ENCODE measurements at regions not wholly inside any gene's neighbourhood (a gene's known extent, or its start where the extent isn't known, plus 50 kb on each side); places are given as distances from the start of the nearest gene placed in this dataset.

GRCh38 chr1:172851077-172851476, 192.2 kb downstream of the FASLG start:
- no peak for TF ChIP-seq TARDBP (IDR thresholded peaks at IDR 0.05)
- TF ChIP-seq SP1 (IDR thresholded peaks at IDR 0.05) = no peak
- no peak for TF ChIP-seq CTBP1 (IDR thresholded peaks at IDR 0.05; ENCODE audit: borderline replicate concordance)
- TF ChIP-seq ARNT (IDR thresholded peaks at IDR 0.05) = no peak
- no peak for TF ChIP-seq PKNOX1 (IDR thresholded peaks at IDR 0.05)
- TF ChIP-seq FOXM1 (IDR thresholded peaks at IDR 0.05; ENCODE audit: borderline replicate concordance) = no peak
- no peak for TF ChIP-seq HDGF (IDR thresholded peaks at IDR 0.05; ENCODE audit: borderline replicate concordance)
- no peak for TF ChIP-seq SUZ12 (IDR thresholded peaks at IDR 0.05)
- no peak for TF ChIP-seq BHLHE40 (IDR thresholded peaks at IDR 0.05; ENCODE audit: borderline replicate concordance)

Measured in HEK293T (cell line).